Upper lobe of left lung (tissue), 4 donors: ENCODE measurements at regions not wholly inside any gene's neighbourhood (a gene's known extent, or its start where the extent isn't known, plus 50 kb on each side); places are given as distances from the start of the nearest gene placed in this dataset.

Source experiments
- CTCF ChIP-seq, 6 experiments: fragments of 450-650 bp in 4 of 6; fragments of 200-600 bp in 2 of 6; sonication (generic) in 2 of 6; IDR thresholded peaks; one replicate each; pipeline ENCODE4 v1.5.1; 2016 to 2019; ENCODE audit warnings: antibody characterized with exemption in 6 of 6
- POLR2A ChIP-seq, 4 donors: fragments of 450-650 bp; IDR thresholded peaks; one replicate each; pipeline ENCODE4 v1.5.1; 2016 to 2017; ENCODE audit warnings: antibody characterized with exemption in 4 of 4, mild to moderate bottlenecking in 2 of 4
- POLR2AphosphoS5 ChIP-seq, 2 donors: sonication (generic); formaldehyde crosslinking; IDR thresholded peaks; one replicate each; pipeline ENCODE4 v1.5.1; 2017; ENCODE audit warnings: antibody characterized with exemption in 2 of 2

- TF ChIP-seq CTCF (IDR thresholded peaks at IDR 0.05) (no peak), POLR2AphosphoS5 (IDR thresholded peaks at IDR 0.05) (no peak), POLR2A (IDR thresholded peaks at IDR 0.05) (no peak)
Observed at GRCh38 chr2:236644502-236644911, 74.9 kb downstream of the ACKR3 start.
